ENCODE measurements at regions not wholly inside any gene's neighbourhood (a gene's known extent, or its start where the extent isn't known, plus 50 kb on each side); places are given as distances from the start of the nearest gene placed in this dataset.

GRCh38 chr6:18684343-18684742 is 297.2 kb downstream of the RNF144B start:
- TF ChIP-seq POLR2AphosphoS5 (IDR thresholded peaks at IDR 0.05) (no peak), CTCF (IDR thresholded peaks at IDR 0.05) (no peak), EP300 (IDR thresholded peaks at IDR 0.05) (no peak)

Data from esophagus muscularis mucosa (tissue), 4 donors.